PC-9 (cell line): ENCODE measurements at regions not wholly inside any gene's neighbourhood (a gene's known extent, or its start where the extent isn't known, plus 50 kb on each side); places are given as distances from the start of the nearest gene placed in this dataset.

ENCODE experiments used
- BruUV-seq: library from RNA; stranded (reverse); fragments of 400-500 nt; replicated peaks from 2 replicates; lab custom pipeline; 2021; lab: Mats Ljungman, UMichigan
- CTCF ChIA-PET: fragments of 300-600 bp; sonication (Branson Sonifier 250); formaldehyde crosslinking; loops from one replicate; lab custom pipeline; 2022; ENCODE audit warnings: antibody characterized with exemption; lab: Charles Lee
- POLR2A ChIA-PET: fragments of 300-600 bp; sonication (Branson Sonifier 250); formaldehyde crosslinking; loops from one replicate; lab custom pipeline; 2022; ENCODE audit warnings: antibody characterized with exemption; ENCODE audit not compliant: unreplicated experiment; lab: Charles Lee
- DNase-seq, 2 experiments: peaks; one replicate each; pipeline versions ENCODE4 v3.0.0 to v3.0.0-alpha.2; 2015 to 2022; ENCODE audit warnings: mixed read lengths in 1 of 2
- H2AFZ ChIP-seq: fragments of 200-600 bp; sonication (generic); 2 replicates; pipeline ENCODE4 v1.8.1; 2017; ENCODE audit warnings: antibody characterized with exemption
- H3F3A ChIP-seq: fragments of 200-600 bp; sonication (generic); 2 replicates; pipeline ENCODE4 v1.8.1; 2017; ENCODE audit warnings: antibody characterized with exemption, mild to moderate bottlenecking, low read depth; ENCODE audit not compliant: insufficient read depth
- H3K27ac ChIP-seq: fragments of 200-600 bp; sonication (generic); 2 replicates; pipeline ENCODE4 v1.6.1; 2016; ENCODE audit warnings: mixed run types
- H3K27me3 ChIP-seq: fragments of 200-600 bp; sonication (generic); 2 replicates; pipeline ENCODE4 v1.6.1; 2016; ENCODE audit warnings: low read depth, mixed run types; ENCODE audit not compliant: insufficient read depth
- H3K36me3 ChIP-seq: fragments of 200-600 bp; sonication (generic); 2 replicates; pipeline ENCODE4 v1.6.1; 2016; ENCODE audit warnings: low read depth, mixed run types
- H3K4me1 ChIP-seq: fragments of 200-600 bp; sonication (generic); replicated peaks from 2 replicates; pipeline ENCODE4 v1.6.1; 2016; ENCODE audit warnings: mixed run types; ENCODE audit not compliant: insufficient read depth
- H3K4me2 ChIP-seq: fragments of 200-600 bp; sonication (generic); 2 replicates; pipeline ENCODE4 v1.6.1; 2017; ENCODE audit warnings: mixed run types
- H3K4me3 ChIP-seq: fragments of 200-600 bp; sonication (generic); 2 replicates; pipeline ENCODE4 v1.6.1; 2016; ENCODE audit warnings: mixed run types
- H3K79me2 ChIP-seq: fragments of 200-600 bp; sonication (generic); 2 replicates; pipeline ENCODE4 v1.6.1; 2017; ENCODE audit warnings: low read depth, mixed run types
- H3K9me2 ChIP-seq: fragments of 200-600 bp; sonication (generic); 2 replicates; pipeline ENCODE4 v1.8.1; 2017; ENCODE audit warnings: mild to moderate bottlenecking; ENCODE audit not compliant: insufficient read depth
- H3K9me3 ChIP-seq: fragments of 200-600 bp; sonication (generic); 2 replicates; pipeline ENCODE4 v1.8.1; 2016; ENCODE audit warnings: low read depth; ENCODE audit not compliant: insufficient read depth
- H4K20me1 ChIP-seq: fragments of 200-600 bp; sonication (generic); 2 replicates; pipeline ENCODE4 v1.8.1; 2017; ENCODE audit not compliant: insufficient read depth
- EZH2 ChIP-seq: fragments of 200-600 bp; sonication (generic); IDR thresholded peaks from 2 replicates; pipeline ENCODE4 v1.8.0; 2017; ENCODE audit warnings: antibody characterized with exemption, low read depth
- intact Hi-C: fragments of 100-400 bp; cut with micrococcal nuclease; formaldehyde crosslinking; loops from one replicate; pipeline ENCODE4 v1.10.0; 2022; ENCODE audit not compliant: unreplicated experiment
- TF ChIP-seq, protein P1 (sequence below): fragments of 200-600 bp; sonication (generic); conservative IDR thresholded peaks from 2 replicates; pipeline ENCODE4 v1.6.1; 2017; ENCODE audit warnings: mixed run types, antibody characterized with exemption, mild to moderate bottlenecking, moderate library complexity

DNA sequence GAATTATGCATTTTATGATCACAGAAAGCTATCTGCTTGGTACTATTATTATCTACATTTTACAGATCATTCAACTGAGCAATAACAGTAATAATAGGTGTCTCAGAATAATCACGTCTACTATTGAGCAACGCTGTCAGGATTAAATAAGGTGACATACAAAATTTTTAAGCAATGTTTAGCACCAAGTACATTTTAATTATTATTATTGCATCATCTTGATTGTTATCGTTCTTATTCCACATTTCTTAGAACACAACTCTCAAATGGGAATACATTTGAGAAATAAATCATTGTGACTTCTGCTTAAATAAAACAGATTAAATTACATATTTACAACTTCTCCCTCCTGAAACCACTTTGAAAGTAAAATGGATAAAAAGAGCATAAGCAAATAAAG, 1083.5 kb upstream of the ADGRL3 start:
- Histone ChIP-seq H4K20me1 (no peaks in the 10 kb centered on the region), H3K36me3 (no peaks in the 10 kb centered on the region), H2AFZ (no peak overlapping the region), H3K4me3 (no peak overlapping the region), H3K27ac (no peak overlapping the region), H3K27me3 (no peaks in the 10 kb centered on the region), H3K9me2 (no peaks in the 10 kb centered on the region), H3K4me2 (no peak overlapping the region), H3K4me1 (no peaks in the 10 kb centered on the region), H3F3A (no peaks in the 10 kb centered on the region), H3K9me3 (no peaks in the 10 kb centered on the region), H3K79me2 (no peaks in the 10 kb centered on the region)
- CTCF ChIA-PET, result no interaction called here
- BruUV-seq, result no TSS peak
- TF ChIP-seq, protein P1, sequence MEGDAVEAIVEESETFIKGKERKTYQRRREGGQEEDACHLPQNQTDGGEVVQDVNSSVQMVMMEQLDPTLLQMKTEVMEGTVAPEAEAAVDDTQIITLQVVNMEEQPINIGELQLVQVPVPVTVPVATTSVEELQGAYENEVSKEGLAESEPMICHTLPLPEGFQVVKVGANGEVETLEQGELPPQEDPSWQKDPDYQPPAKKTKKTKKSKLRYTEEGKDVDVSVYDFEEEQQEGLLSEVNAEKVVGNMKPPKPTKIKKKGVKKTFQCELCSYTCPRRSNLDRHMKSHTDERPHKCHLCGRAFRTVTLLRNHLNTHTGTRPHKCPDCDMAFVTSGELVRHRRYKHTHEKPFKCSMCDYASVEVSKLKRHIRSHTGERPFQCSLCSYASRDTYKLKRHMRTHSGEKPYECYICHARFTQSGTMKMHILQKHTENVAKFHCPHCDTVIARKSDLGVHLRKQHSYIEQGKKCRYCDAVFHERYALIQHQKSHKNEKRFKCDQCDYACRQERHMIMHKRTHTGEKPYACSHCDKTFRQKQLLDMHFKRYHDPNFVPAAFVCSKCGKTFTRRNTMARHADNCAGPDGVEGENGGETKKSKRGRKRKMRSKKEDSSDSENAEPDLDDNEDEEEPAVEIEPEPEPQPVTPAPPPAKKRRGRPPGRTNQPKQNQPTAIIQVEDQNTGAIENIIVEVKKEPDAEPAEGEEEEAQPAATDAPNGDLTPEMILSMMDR, result no peak
- no peak for TF ChIP-seq EZH2
- no peak for DNase-seq
- intact Hi-C loops, result no loop called here
- POLR2A ChIA-PET, result no interaction called here

DNA sequence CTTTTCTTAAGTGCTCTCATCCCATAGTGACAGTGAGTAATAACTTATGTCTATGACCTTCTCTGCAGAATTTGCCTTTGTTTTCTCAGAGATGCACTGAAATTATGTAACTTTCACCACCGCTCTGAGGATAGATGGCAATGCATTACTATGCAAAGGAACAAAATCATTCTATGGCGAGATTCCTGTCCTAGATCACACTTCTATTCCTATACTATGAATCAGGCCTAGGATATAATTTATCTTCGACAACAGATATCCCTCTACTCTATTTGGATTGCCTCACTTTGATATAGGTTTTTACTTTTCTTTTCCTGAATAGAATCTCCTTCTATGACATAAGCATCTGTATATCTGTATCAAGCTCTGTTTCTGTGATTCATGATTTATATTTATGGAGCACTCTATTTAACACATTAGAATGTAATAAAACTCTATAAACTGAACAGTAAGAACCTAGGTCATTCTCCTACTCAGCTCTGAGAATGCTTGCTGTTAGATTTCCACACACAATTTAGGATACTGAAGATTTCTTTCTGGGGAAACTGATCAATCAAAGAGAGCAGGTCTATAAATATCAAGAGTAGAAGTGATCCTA, 1082.3 kb upstream of the ADGRL3 start:
- ChIA-PET CTCF (no interaction called here), POLR2A (no interaction called here)
- no peak for TF ChIP-seq EZH2
- TF ChIP-seq, protein P1, result no peak
- DNase-seq, result no peak
- no peaks in the 10 kb centered on the region for H3K9me3 ChIP-seq
- H3K79me2 ChIP-seq, result no peaks in the 10 kb centered on the region
- BruUV-seq, result no TSS peak
- no peaks in the 10 kb centered on the region for H3F3A ChIP-seq
- no peaks in the 10 kb centered on the region for H3K4me1 ChIP-seq
- no peak overlapping the region for H2AFZ ChIP-seq
- H3K36me3 ChIP-seq, result no peaks in the 10 kb centered on the region
- intact Hi-C loops, result no loop called here
- no peak overlapping the region for H3K4me2 ChIP-seq
- no peaks in the 10 kb centered on the region for H3K9me2 ChIP-seq
- no peak overlapping the region for H3K4me3 ChIP-seq
- H3K27ac ChIP-seq, result no peak overlapping the region
- H4K20me1 ChIP-seq, result no peaks in the 10 kb centered on the region
- H3K27me3 ChIP-seq, result no peaks in the 10 kb centered on the region

DNA sequence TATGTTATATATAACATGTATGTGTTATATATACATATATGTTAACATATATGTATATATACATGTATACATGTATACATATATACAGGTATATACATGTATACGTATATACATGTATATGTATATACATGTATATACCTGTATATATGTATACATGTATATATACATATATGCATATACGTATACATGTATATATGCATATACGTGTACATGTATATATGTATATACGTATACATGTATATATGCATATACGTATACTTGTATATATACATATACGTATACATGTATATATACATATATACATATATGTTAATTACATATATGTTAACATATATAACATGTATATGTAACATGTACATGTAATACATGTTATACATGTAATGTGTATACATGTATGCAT, 1077.3 kb upstream of the ADGRL3 start:
- Histone ChIP-seq H3F3A (0 out of 2 replicates have a peak, but pooled peaks cover 3% of the 10 kb centered on the region), H2AFZ (no peak overlapping the region), H4K20me1 (no peaks in the 10 kb centered on the region), H3K4me1 (no peaks in the 10 kb centered on the region), H3K79me2 (no peaks in the 10 kb centered on the region), H3K27me3 (no peaks in the 10 kb centered on the region), H3K36me3 (no peaks in the 10 kb centered on the region), H3K9me3 (no peaks in the 10 kb centered on the region), H3K4me2 (no peak overlapping the region), H3K27ac (no peak overlapping the region), H3K9me2 (no peaks in the 10 kb centered on the region), H3K4me3 (no peak overlapping the region)
- intact Hi-C loops, result no loop called here
- CTCF ChIA-PET, result no interaction called here
- DNase-seq, result no peak
- TF ChIP-seq, protein P1, result no peak
- TF ChIP-seq EZH2, result no peak
- POLR2A ChIA-PET, result no interaction called here
- BruUV-seq, result no TSS peak
